Fibroblast of mammary gland (primary cell): ENCODE measurements at regions not wholly inside any gene's neighbourhood (a gene's known extent, or its start where the extent isn't known, plus 50 kb on each side); places are given as distances from the start of the nearest gene placed in this dataset.

ENCODE experiments used
- DNase-seq: peaks from one replicate; pipeline ENCODE4 v3.0.0-alpha.2; 2010; ENCODE audit warnings: low read depth
- H3K4me3 ChIP-seq: 2 replicates; pipeline ENCODE4 v1.5.1; 2011; ENCODE audit warnings: low read depth, mild to moderate bottlenecking, low read length, moderate library complexity; ENCODE audit not compliant: control insufficient read depth
- CTCF ChIP-seq: conservative IDR thresholded peaks from 2 replicates; pipeline ENCODE4 v1.5.1; 2011; ENCODE audit warnings: low read depth, low read length, inconsistent platforms; ENCODE audit not compliant: control insufficient read depth, insufficient read depth

DNA sequence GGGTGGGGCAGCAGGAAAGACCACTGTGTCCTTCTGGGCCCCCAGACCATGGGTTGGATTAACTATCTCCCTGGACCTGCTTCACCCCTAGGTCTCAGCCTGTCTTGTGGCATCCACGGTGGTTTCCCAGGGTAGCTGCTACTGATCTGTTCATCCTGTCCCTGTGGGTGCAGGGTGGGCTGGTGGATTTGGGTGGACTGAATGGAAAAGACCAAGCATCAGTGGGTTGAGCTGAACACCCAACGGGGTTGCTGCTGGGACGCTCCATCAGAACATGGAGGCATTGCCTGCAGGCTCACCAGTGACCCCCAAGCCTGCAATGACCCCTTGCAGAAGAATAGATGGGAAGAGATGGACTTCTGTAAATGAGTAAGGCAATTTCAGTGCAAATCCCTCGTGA lies 812.1 kb downstream of the TBC1D22A start:
- no peak overlapping the region for H3K4me3 ChIP-seq
- no peak for DNase-seq
- TF ChIP-seq CTCF = no peak

- no peak for DNase-seq
- no peak overlapping the region for H3K4me3 ChIP-seq
- TF ChIP-seq CTCF = no peak
Observed at GRCh38 chr22:47573141-47573540, 810.7 kb downstream of the TBC1D22A start.

- H3K4me3 ChIP-seq = no peak overlapping the region
- no peak for TF ChIP-seq CTCF
- DNase-seq = no peak
Observed at GRCh38 chr22:47572443-47572842, 810.0 kb downstream of the TBC1D22A start.

- no peak overlapping the region for H3K4me3 ChIP-seq
- no peak for TF ChIP-seq CTCF
- no peak for DNase-seq
Observed at GRCh38 chr22:47571616-47572015, 809.2 kb downstream of the TBC1D22A start.

- no peak for DNase-seq
- TF ChIP-seq CTCF = no peak
Observed at GRCh38 chr22:47570851-47571250, 808.4 kb downstream of the TBC1D22A start.

GRCh38 chr22:47570300-47570685 lies 807.8 kb downstream of the TBC1D22A start:
- TF ChIP-seq CTCF = no peak
- no peak for DNase-seq
- H3K4me3 ChIP-seq = no peak overlapping the region

More at GRCh38 chr22:47570851-47571250, 808.4 kb downstream of the TBC1D22A start:
- H3K4me3 ChIP-seq = no peak overlapping the region
